Right cardiac atrium (tissue), 5 donors: ENCODE measurements at regions not wholly inside any gene's neighbourhood (a gene's known extent, or its start where the extent isn't known, plus 50 kb on each side); places are given as distances from the start of the nearest gene placed in this dataset.

Experiments
- ATAC-seq, 2 donors: fragments of 200-7000 bp; cut with Tn5 transposase; one replicate each; pipeline versions ENCODE4 v1.8.0 to v1.9.1; 2020; ENCODE audit warnings: moderate library complexity in 2 of 2, mild to moderate bottlenecking in 1 of 2
- DNase-seq, 3 donors: peaks; one replicate each; pipeline ENCODE4 v3.0.0-alpha.2; 2020
- H3K27ac ChIP-seq: one replicate; pipeline ENCODE4 v1.5.1; 2013; ENCODE audit warnings: mild to moderate bottlenecking, low read length, control low read depth, moderate library complexity
- H3K27me3 ChIP-seq: one replicate; pipeline ENCODE4 v1.6.1; 2013; ENCODE audit not compliant: control insufficient read depth, insufficient read depth
- H3K4me1 ChIP-seq: one replicate; pipeline ENCODE4 v1.6.1; 2013; ENCODE audit warnings: low read length; ENCODE audit not compliant: control insufficient read depth, insufficient read depth
- H3K4me3 ChIP-seq: one replicate; pipeline ENCODE4 v1.5.1; 2013; ENCODE audit warnings: low read length, control low read depth
- H3K9me3 ChIP-seq: one replicate; pipeline ENCODE4 v1.6.1; 2013; ENCODE audit warnings: low read length; ENCODE audit not compliant: control insufficient read depth
- WGBS: extraction: QIAGEN DNeasy Blood & Tissue Kit; methylation state at CpG from one replicate; pipeline ENCODE4 v1.1.7; 2013; 5-methylcytosine and 5-hydroxymethylcytosine counted together
- intact Hi-C, 4 donors: fragments of 100-400 bp; cut with DNase I; formaldehyde crosslinking; loops; one replicate each; pipeline versions ENCODE4 v1.11.0 to v1.14.0; 2022 to 2023
- donor health status: healthy with polysubstance abuse.
- donor health status: DM: no; HTN: yes; CAD: no.
- donor health status: DM: no; HTN: no; CAD: no.
- donor health status: DM: no; HTN: yes; CAD: no; lungs with severe emphysema.
- donor health status: DM: yes; HTN: yes; CAD: no.

GRCh38 chr2:5991305-5991968 is 299.3 kb downstream of the SOX11 start:
- ATAC-seq (peak; percentile 35 to 56), DNase-seq (peak in 1 of 3 donors; percentile 26)
- intact Hi-C loops = no loop called here
- 33% methylated on average over 8 of the region's 8 CpGs for whole genome bisulfite sequencing
- H3K27ac ChIP-seq = no peak overlapping the region
- no peaks in the 10 kb centered on the region for H3K4me1 ChIP-seq
- H3K9me3 ChIP-seq = no peaks in the 10 kb centered on the region
- no peaks in the 10 kb centered on the region for H3K27me3 ChIP-seq
- H3K4me3 ChIP-seq = no peak overlapping the region

GRCh38 chr2:5995832-5996231 is 303.6 kb downstream of the SOX11 start:
- ATAC-seq (no peak), DNase-seq (no peak)
- no peaks in the 10 kb centered on the region for H3K9me3 ChIP-seq
- no peaks in the 10 kb centered on the region for H3K4me1 ChIP-seq
- H3K27ac ChIP-seq = no peak overlapping the region
- WGBS = 77% methylated on average over 1 of the region's 1 CpG
- intact Hi-C loops = no loop called here
- no peak overlapping the region for H3K4me3 ChIP-seq
- H3K27me3 ChIP-seq = no peaks in the 10 kb centered on the region

- WGBS = 85% methylated on average over 2 of the region's 2 CpGs
- no peaks in the 10 kb centered on the region for H3K4me1 ChIP-seq
- no peak overlapping the region for H3K27ac ChIP-seq
- no peak overlapping the region for H3K4me3 ChIP-seq
- intact Hi-C loops = no loop called here
- no peak for ATAC-seq
- no peak for DNase-seq
- no peaks in the 10 kb centered on the region for H3K27me3 ChIP-seq
- H3K9me3 ChIP-seq = no peaks in the 10 kb centered on the region
These were observed 316.0 kb downstream of the SOX11 start for GRCh38 chr2:6008186-6008585.

GRCh38 chr2:6008726-6009125 is 316.5 kb downstream of the SOX11 start:
- ATAC-seq = no peak
- intact Hi-C loops = no loop called here
- no peaks in the 10 kb centered on the region for H3K9me3 ChIP-seq

GRCh38 chr2:6010163-6010562 is 318.0 kb downstream of the SOX11 start:
- H3K4me3 ChIP-seq = no peak overlapping the region
- intact Hi-C loops = no loop called here
- ATAC-seq = no peak
- no peaks in the 10 kb centered on the region for H3K9me3 ChIP-seq
- H3K27ac ChIP-seq = no peak overlapping the region
- WGBS = 88% methylated on average over 5 of the region's 5 CpGs
- DNase-seq = no peak
- H3K4me1 ChIP-seq = no peaks in the 10 kb centered on the region
- H3K27me3 ChIP-seq = no peaks in the 10 kb centered on the region

More at GRCh38 chr2:6008726-6009125, 316.5 kb downstream of the SOX11 start:
- no peak overlapping the region for H3K4me3 ChIP-seq
- H3K4me1 ChIP-seq = no peaks in the 10 kb centered on the region
- H3K27ac ChIP-seq = no peak overlapping the region
- no peak for DNase-seq
- 74% methylated on average over 1 of the region's 1 CpG for WGBS
- H3K27me3 ChIP-seq = no peaks in the 10 kb centered on the region

GRCh38 chr2:6011921-6012320 is 319.7 kb downstream of the SOX11 start:
- intact Hi-C loops = no loop called here
- Histone ChIP-seq H3K4me1 (no peaks in the 10 kb centered on the region), H3K27ac (no peak overlapping the region), H3K9me3 (no peaks in the 10 kb centered on the region), H3K27me3 (no peaks in the 10 kb centered on the region), H3K4me3 (no peak overlapping the region)
- DNase-seq (no peak), ATAC-seq (no peak)
- WGBS = 66% methylated on average over 4 of the region's 4 CpGs

- Histone ChIP-seq H3K27me3 (no peaks in the 10 kb centered on the region), H3K9me3 (no peaks in the 10 kb centered on the region), H3K4me3 (no peak overlapping the region), H3K4me1 (no peaks in the 10 kb centered on the region), H3K27ac (no peak overlapping the region)
- WGBS = 69% methylated on average over 8 of the region's 8 CpGs
- no peak for DNase-seq
- intact Hi-C loops = no loop called here
- ATAC-seq = no peak
These were observed 325.6 kb downstream of the SOX11 start for GRCh38 chr2:6017736-6018286.

GRCh38 chr2:6024229-6024628 is 332.0 kb downstream of the SOX11 start:
- Histone ChIP-seq H3K4me1 (no peaks in the 10 kb centered on the region), H3K27me3 (no peaks in the 10 kb centered on the region), H3K9me3 (no peaks in the 10 kb centered on the region), H3K27ac (no peak overlapping the region), H3K4me3 (no peak overlapping the region)
- intact Hi-C loops = no loop called here
- ATAC-seq (no peak), DNase-seq (no peak)
- 90% methylated on average over 2 of the region's 2 CpGs for WGBS

- Histone ChIP-seq H3K27ac (no peak overlapping the region), H3K27me3 (no peaks in the 10 kb centered on the region), H3K4me1 (no peaks in the 10 kb centered on the region), H3K9me3 (no peaks in the 10 kb centered on the region), H3K4me3 (no peak overlapping the region)
- intact Hi-C loops = no loop called here
- no peak for DNase-seq
- WGBS = 96% methylated on average over 1 of the region's 1 CpG
- no peak for ATAC-seq
These were observed 332.6 kb downstream of the SOX11 start for GRCh38 chr2:6024784-6025183.

- no peak overlapping the region for H3K4me3 ChIP-seq
- ATAC-seq (no peak), DNase-seq (no peak)
- H3K9me3 ChIP-seq = no peaks in the 10 kb centered on the region
- no peaks in the 10 kb centered on the region for H3K27me3 ChIP-seq
- intact Hi-C loops = no loop called here
- 64% methylated on average over 6 of the region's 6 CpGs for WGBS
- no peak overlapping the region for H3K27ac ChIP-seq
- no peaks in the 10 kb centered on the region for H3K4me1 ChIP-seq
These were observed 333.2 kb downstream of the SOX11 start for GRCh38 chr2:6025391-6025790.

- Histone ChIP-seq H3K4me1 (no peaks in the 10 kb centered on the region), H3K27me3 (no peaks in the 10 kb centered on the region), H3K27ac (no peak overlapping the region), H3K9me3 (no peaks in the 10 kb centered on the region), H3K4me3 (no peak overlapping the region)
- ATAC-seq (no peak), DNase-seq (no peak)
- intact Hi-C loops = no loop called here
These were observed 334.9 kb downstream of the SOX11 start for GRCh38 chr2:6027066-6027465.
